ENCODE measurements at regions not wholly inside any gene's neighbourhood (a gene's known extent, or its start where the extent isn't known, plus 50 kb on each side); places are given as distances from the start of the nearest gene placed in this dataset.

- H3K14ac ChIP-seq (ENCODE audit: low read length), result no peak overlapping the region
These were observed 102.2 kb downstream of the CETN3 start for GRCh38 chr5:90307322-90307721.

GRCh38 chr5:90306613-90307012 lies 102.9 kb downstream of the CETN3 start:
- H4K8ac ChIP-seq (ENCODE audit: low read depth, low read length), result no peak overlapping the region
- no peaks in the 10 kb centered on the region for H3K79me1 ChIP-seq (ENCODE audit: low read depth, low read length)
- no peak for DNase-seq (ENCODE audit: low spot score)
- no peak overlapping the region for H3K23ac ChIP-seq (ENCODE audit: low read depth, low read length, poor library complexity)
- no peak overlapping the region for H3K18ac ChIP-seq (ENCODE audit: low read length)
- no peak overlapping the region for H2BK15ac ChIP-seq (ENCODE audit: low read length)
- no peak overlapping the region for H2BK5ac ChIP-seq (ENCODE audit: low read length)
- H3K27me3 ChIP-seq (ENCODE audit: control insufficient read depth in 3 of 3, insufficient read depth in 3 of 3, low read depth in 1 of 3, low read length in 3 of 3), result no peaks in the 10 kb centered on the region
- H3K27ac ChIP-seq (replicated peaks; ENCODE audit: low read length), result no peak overlapping the region
- H3K4me1 ChIP-seq (ENCODE audit: control insufficient read depth in 2 of 2, insufficient read depth in 1 of 2, low read depth in 1 of 2, low read length in 2 of 2), result peaks cover 2 to 5% of the 10 kb centered on the region in 2 donors
- no peak overlapping the region for H4K91ac ChIP-seq (ENCODE audit: low read depth, low read length, poor library complexity)
- no peak overlapping the region for H3K4ac ChIP-seq (ENCODE audit: low read length)
- no peak overlapping the region for H3K14ac ChIP-seq (ENCODE audit: low read length)
- no peak overlapping the region for H3K4me2 ChIP-seq (ENCODE audit: insufficient read depth, low read length, poor library complexity, severe bottlenecking)
- no peaks in the 10 kb centered on the region for H3K9me3 ChIP-seq (replicated peaks in 1 of 2; ENCODE audit: control insufficient read depth in 2 of 2, insufficient read depth in 1 of 2, low read depth in 1 of 2, low read length in 2 of 2)
- H2BK120ac ChIP-seq (ENCODE audit: low read depth, low read length), result no peak overlapping the region
- H2AFZ ChIP-seq (ENCODE audit: low read length), result no peak overlapping the region
- no peak overlapping the region for H2BK12ac ChIP-seq (ENCODE audit: low read length)
- H3K4me3 ChIP-seq (ENCODE audit: low read length in 2 of 2), result no peak overlapping the region
- H3K9ac ChIP-seq (ENCODE audit: low read depth, low read length, poor library complexity), result no peak overlapping the region
- H2AK5ac ChIP-seq (ENCODE audit: low read depth, low read length), result no peak overlapping the region
- H3K36me3 ChIP-seq (replicated peaks in 1 of 2; ENCODE audit: control insufficient read depth in 2 of 2, insufficient read depth in 2 of 2, low read length in 2 of 2), result no peaks in the 10 kb centered on the region

More at GRCh38 chr5:90307322-90307721, 102.2 kb downstream of the CETN3 start:
- Histone ChIP-seq H3K4ac (ENCODE audit: low read length) (no peak overlapping the region), H4K8ac (ENCODE audit: low read depth, low read length) (no peak overlapping the region), H3K9me3 (replicated peaks in 1 of 2; ENCODE audit: control insufficient read depth in 2 of 2, insufficient read depth in 1 of 2, low read depth in 1 of 2, low read length in 2 of 2) (no peaks in the 10 kb centered on the region), H3K4me3 (ENCODE audit: low read length in 2 of 2) (no peak overlapping the region), H3K9ac (ENCODE audit: low read depth, low read length, poor library complexity) (no peak overlapping the region), H3K4me2 (ENCODE audit: insufficient read depth, low read length, poor library complexity, severe bottlenecking) (no peak overlapping the region), H3K27me3 (ENCODE audit: control insufficient read depth in 3 of 3, insufficient read depth in 3 of 3, low read depth in 1 of 3, low read length in 3 of 3) (no peaks in the 10 kb centered on the region), H2BK15ac (ENCODE audit: low read length) (no peak overlapping the region), H3K18ac (ENCODE audit: low read length) (no peak overlapping the region), H2BK5ac (ENCODE audit: low read length) (no peak overlapping the region), H2BK120ac (ENCODE audit: low read depth, low read length) (no peak overlapping the region), H2AFZ (ENCODE audit: low read length) (no peak overlapping the region), H2AK5ac (ENCODE audit: low read depth, low read length) (no peak overlapping the region), H3K4me1 (ENCODE audit: control insufficient read depth in 2 of 2, insufficient read depth in 1 of 2, low read depth in 1 of 2, low read length in 2 of 2) (peaks cover 2 to 5% of the 10 kb centered on the region in 2 donors), H4K91ac (ENCODE audit: low read depth, low read length, poor library complexity) (no peak overlapping the region), H2BK12ac (ENCODE audit: low read length) (no peak overlapping the region), H3K36me3 (replicated peaks in 1 of 2; ENCODE audit: control insufficient read depth in 2 of 2, insufficient read depth in 2 of 2, low read length in 2 of 2) (no peaks in the 10 kb centered on the region), H3K23ac (ENCODE audit: low read depth, low read length, poor library complexity) (no peak overlapping the region), H3K79me1 (ENCODE audit: low read depth, low read length) (no peaks in the 10 kb centered on the region), H3K27ac (replicated peaks; ENCODE audit: low read length) (no peak overlapping the region)
- DNase-seq (ENCODE audit: low spot score), result no peak

GRCh38 chr5:90305041-90305720 lies 104.4 kb downstream of the CETN3 start:
- no peak overlapping the region for H3K23ac ChIP-seq (ENCODE audit: low read depth, low read length, poor library complexity)
- no CpG with 5 or more reads among the region's 3 CpGs for WGBS, 2 donors (ENCODE audit: extremely low coverage in 2 of 2, insufficient read length in 2 of 2, insufficient replicate concordance in 1 of 2)
- no peak overlapping the region for H3K18ac ChIP-seq (ENCODE audit: low read length)
- no peak overlapping the region for H3K4me2 ChIP-seq (ENCODE audit: insufficient read depth, low read length, poor library complexity, severe bottlenecking)
- no peak for DNase-seq (ENCODE audit: low spot score)
- no peak overlapping the region for H3K14ac ChIP-seq (ENCODE audit: low read length)
- no peaks in the 10 kb centered on the region for H3K27me3 ChIP-seq (ENCODE audit: control insufficient read depth in 3 of 3, insufficient read depth in 3 of 3, low read depth in 1 of 3, low read length in 3 of 3)
- H3K4ac ChIP-seq (ENCODE audit: low read length), result no peak overlapping the region
- H3K4me1 ChIP-seq (ENCODE audit: control insufficient read depth in 2 of 2, insufficient read depth in 1 of 2, low read depth in 1 of 2, low read length in 2 of 2), result peaks cover 2 to 5% of the 10 kb centered on the region in 2 donors
- no peak overlapping the region for H4K8ac ChIP-seq (ENCODE audit: low read depth, low read length)
- no peak overlapping the region for H2BK15ac ChIP-seq (ENCODE audit: low read length)
- no peaks in the 10 kb centered on the region for H3K9me3 ChIP-seq (replicated peaks in 1 of 2; ENCODE audit: control insufficient read depth in 2 of 2, insufficient read depth in 1 of 2, low read depth in 1 of 2, low read length in 2 of 2)
- no peak overlapping the region for H3K4me3 ChIP-seq (ENCODE audit: low read length in 2 of 2)
- H3K27ac ChIP-seq (replicated peaks; ENCODE audit: low read length), result no peak overlapping the region
- peak overlapping the region; percentile 2 for H2AFZ ChIP-seq (ENCODE audit: low read length)
- H3K9ac ChIP-seq (ENCODE audit: low read depth, low read length, poor library complexity), result no peak overlapping the region
- no peak overlapping the region for H2AK5ac ChIP-seq (ENCODE audit: low read depth, low read length)
- no peak overlapping the region for H4K91ac ChIP-seq (ENCODE audit: low read depth, low read length, poor library complexity)
- no peaks in the 10 kb centered on the region for H3K36me3 ChIP-seq (replicated peaks in 1 of 2; ENCODE audit: control insufficient read depth in 2 of 2, insufficient read depth in 2 of 2, low read length in 2 of 2)
- no peaks in the 10 kb centered on the region for H3K79me1 ChIP-seq (ENCODE audit: low read depth, low read length)
- H2BK5ac ChIP-seq (ENCODE audit: low read length), result no peak overlapping the region
- no peak overlapping the region for H2BK120ac ChIP-seq (ENCODE audit: low read depth, low read length)
- H2BK12ac ChIP-seq (ENCODE audit: low read length), result no peak overlapping the region

DNA sequence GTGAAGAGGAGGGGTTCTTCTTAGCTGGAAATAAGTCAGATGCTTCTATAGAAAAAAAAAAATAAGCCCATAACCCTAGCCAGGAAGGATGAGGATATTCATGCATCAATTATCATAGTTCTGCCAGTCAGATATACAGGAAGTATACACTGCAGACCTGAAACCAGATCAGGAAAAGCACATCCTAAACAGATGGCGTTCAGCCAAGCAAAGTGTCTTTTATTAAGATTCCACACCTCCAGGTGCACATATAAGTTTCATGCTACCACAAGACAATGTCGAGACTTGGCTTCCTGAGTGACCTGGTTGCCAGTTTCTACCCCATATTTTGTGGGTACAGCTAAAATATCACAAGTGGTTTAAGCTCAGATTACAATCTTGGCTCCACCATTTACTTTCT lies 108.3 kb downstream of the CETN3 start:
- Histone ChIP-seq H2AFZ (ENCODE audit: low read length) (no peak overlapping the region), H2BK12ac (ENCODE audit: low read length) (no peak overlapping the region), H3K4ac (ENCODE audit: low read length) (no peak overlapping the region), H2BK120ac (ENCODE audit: low read depth, low read length) (no peak overlapping the region), H4K8ac (ENCODE audit: low read depth, low read length) (no peak overlapping the region), H4K91ac (ENCODE audit: low read depth, low read length, poor library complexity) (no peak overlapping the region), H3K9me3 (replicated peaks in 1 of 2; ENCODE audit: control insufficient read depth in 2 of 2, insufficient read depth in 1 of 2, low read depth in 1 of 2, low read length in 2 of 2) (no peaks in the 10 kb centered on the region), H2BK15ac (ENCODE audit: low read length) (no peak overlapping the region), H3K4me2 (ENCODE audit: insufficient read depth, low read length, poor library complexity, severe bottlenecking) (no peak overlapping the region), H3K23ac (ENCODE audit: low read depth, low read length, poor library complexity) (no peak overlapping the region), H2AK5ac (ENCODE audit: low read depth, low read length) (no peak overlapping the region), H3K18ac (ENCODE audit: low read length) (no peak overlapping the region), H3K27me3 (ENCODE audit: control insufficient read depth in 3 of 3, insufficient read depth in 3 of 3, low read depth in 1 of 3, low read length in 3 of 3) (no peaks in the 10 kb centered on the region), H3K14ac (ENCODE audit: low read length) (no peak overlapping the region), H3K4me1 (ENCODE audit: control insufficient read depth in 2 of 2, insufficient read depth in 1 of 2, low read depth in 1 of 2, low read length in 2 of 2) (peaks cover 4 to 5% of the 10 kb centered on the region in 2 donors), H3K4me3 (ENCODE audit: low read length in 2 of 2) (no peak overlapping the region), H2BK5ac (ENCODE audit: low read length) (no peak overlapping the region), H3K27ac (replicated peaks; ENCODE audit: low read length) (no peak overlapping the region), H3K36me3 (replicated peaks in 1 of 2; ENCODE audit: control insufficient read depth in 2 of 2, insufficient read depth in 2 of 2, low read length in 2 of 2) (no peaks in the 10 kb centered on the region), H3K79me1 (ENCODE audit: low read depth, low read length) (no peaks in the 10 kb centered on the region), H3K9ac (ENCODE audit: low read depth, low read length, poor library complexity) (no peak overlapping the region)
- WGBS, 2 donors (ENCODE audit: extremely low coverage in 2 of 2, insufficient read length in 2 of 2, insufficient replicate concordance in 1 of 2), result no CpG with 5 or more reads among the region's 2 CpGs
- DNase-seq (ENCODE audit: low spot score), result no peak

Data from neuronal stem cell (in vitro differentiated cells).